OCI-LY1 (cell line): ENCODE measurements at regions not wholly inside any gene's neighbourhood (a gene's known extent, or its start where the extent isn't known, plus 50 kb on each side); places are given as distances from the start of the nearest gene placed in this dataset.

Experiments used
- EZH2 ChIP-seq: fragments of 200-600 bp; sonication (generic), shearing (Covaris generic); IDR thresholded peaks from 2 replicates; pipeline ENCODE4 v1.8.0; 2017; ENCODE audit warnings: borderline replicate concordance, mixed run types, mild to moderate bottlenecking, antibody characterized with exemption, low read length, moderate library complexity, mixed read lengths
- TF ChIP-seq, protein P1 (sequence below): fragments of 200-600 bp; sonication (generic), shearing (Covaris generic); IDR thresholded peaks from 2 replicates; pipeline ENCODE4 v1.5.1; 2017; ENCODE audit warnings: mild to moderate bottlenecking, antibody characterized with exemption, low read length, moderate library complexity, mixed read lengths

- TF ChIP-seq, protein P1, sequence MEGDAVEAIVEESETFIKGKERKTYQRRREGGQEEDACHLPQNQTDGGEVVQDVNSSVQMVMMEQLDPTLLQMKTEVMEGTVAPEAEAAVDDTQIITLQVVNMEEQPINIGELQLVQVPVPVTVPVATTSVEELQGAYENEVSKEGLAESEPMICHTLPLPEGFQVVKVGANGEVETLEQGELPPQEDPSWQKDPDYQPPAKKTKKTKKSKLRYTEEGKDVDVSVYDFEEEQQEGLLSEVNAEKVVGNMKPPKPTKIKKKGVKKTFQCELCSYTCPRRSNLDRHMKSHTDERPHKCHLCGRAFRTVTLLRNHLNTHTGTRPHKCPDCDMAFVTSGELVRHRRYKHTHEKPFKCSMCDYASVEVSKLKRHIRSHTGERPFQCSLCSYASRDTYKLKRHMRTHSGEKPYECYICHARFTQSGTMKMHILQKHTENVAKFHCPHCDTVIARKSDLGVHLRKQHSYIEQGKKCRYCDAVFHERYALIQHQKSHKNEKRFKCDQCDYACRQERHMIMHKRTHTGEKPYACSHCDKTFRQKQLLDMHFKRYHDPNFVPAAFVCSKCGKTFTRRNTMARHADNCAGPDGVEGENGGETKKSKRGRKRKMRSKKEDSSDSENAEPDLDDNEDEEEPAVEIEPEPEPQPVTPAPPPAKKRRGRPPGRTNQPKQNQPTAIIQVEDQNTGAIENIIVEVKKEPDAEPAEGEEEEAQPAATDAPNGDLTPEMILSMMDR = no peak
- TF ChIP-seq EZH2 = no peak
Observed at GRCh38 chr4:63085091-63085490, 1324.2 kb downstream of the TECRL start.
